GM06990 (cell line): ENCODE measurements at regions not wholly inside any gene's neighbourhood (a gene's known extent, or its start where the extent isn't known, plus 50 kb on each side); places are given as distances from the start of the nearest gene placed in this dataset.

Source experiments
- DNase-seq: peaks from one replicate; pipeline ENCODE4 v3.0.0-alpha.2; 2011; ENCODE audit not compliant: insufficient read length; ENCODE audit errors: extremely low read depth
- H3K27me3 ChIP-seq: replicated peaks from 2 replicates; pipeline ENCODE4 v1.6.0; 2011; ENCODE audit warnings: low read length; ENCODE audit not compliant: control insufficient read depth, insufficient read depth
- H3K36me3 ChIP-seq: 2 replicates; pipeline ENCODE4 v1.5.1; 2011; ENCODE audit warnings: low read length; ENCODE audit not compliant: control insufficient read depth, insufficient read depth
- H3K4me3 ChIP-seq: replicated peaks from 2 replicates; pipeline ENCODE4 v1.5.1; 2011; ENCODE audit warnings: low read depth, mild to moderate bottlenecking, control low read depth, low read length
- TF ChIP-seq, protein P1 (sequence below): IDR thresholded peaks from 2 replicates; pipeline ENCODE4 v1.5.1; 2011; ENCODE audit warnings: low read length, control low read depth, mild to moderate bottlenecking, inconsistent platforms; ENCODE audit not compliant: insufficient read depth, poor library complexity, severe bottlenecking

GRCh38 chr6:144757730-144758129 lies 472.6 kb downstream of the UTRN start:
- Histone ChIP-seq H3K36me3 (no peaks in the 10 kb centered on the region), H3K4me3 (no peak overlapping the region), H3K27me3 (no peaks in the 10 kb centered on the region)
- TF ChIP-seq, protein P1, sequence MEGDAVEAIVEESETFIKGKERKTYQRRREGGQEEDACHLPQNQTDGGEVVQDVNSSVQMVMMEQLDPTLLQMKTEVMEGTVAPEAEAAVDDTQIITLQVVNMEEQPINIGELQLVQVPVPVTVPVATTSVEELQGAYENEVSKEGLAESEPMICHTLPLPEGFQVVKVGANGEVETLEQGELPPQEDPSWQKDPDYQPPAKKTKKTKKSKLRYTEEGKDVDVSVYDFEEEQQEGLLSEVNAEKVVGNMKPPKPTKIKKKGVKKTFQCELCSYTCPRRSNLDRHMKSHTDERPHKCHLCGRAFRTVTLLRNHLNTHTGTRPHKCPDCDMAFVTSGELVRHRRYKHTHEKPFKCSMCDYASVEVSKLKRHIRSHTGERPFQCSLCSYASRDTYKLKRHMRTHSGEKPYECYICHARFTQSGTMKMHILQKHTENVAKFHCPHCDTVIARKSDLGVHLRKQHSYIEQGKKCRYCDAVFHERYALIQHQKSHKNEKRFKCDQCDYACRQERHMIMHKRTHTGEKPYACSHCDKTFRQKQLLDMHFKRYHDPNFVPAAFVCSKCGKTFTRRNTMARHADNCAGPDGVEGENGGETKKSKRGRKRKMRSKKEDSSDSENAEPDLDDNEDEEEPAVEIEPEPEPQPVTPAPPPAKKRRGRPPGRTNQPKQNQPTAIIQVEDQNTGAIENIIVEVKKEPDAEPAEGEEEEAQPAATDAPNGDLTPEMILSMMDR = no peak
- no peak for DNase-seq

- TF ChIP-seq, protein P1 = no peak
- Histone ChIP-seq H3K27me3 (no peaks in the 10 kb centered on the region), H3K36me3 (no peaks in the 10 kb centered on the region), H3K4me3 (no peak overlapping the region)
- DNase-seq = no peak
Measured at GRCh38 chr6:144758602-144759001, 473.5 kb downstream of the UTRN start.

- no peaks in the 10 kb centered on the region for H3K27me3 ChIP-seq
- no peak for DNase-seq
- TF ChIP-seq, protein P1 = no peak
- no peak overlapping the region for H3K4me3 ChIP-seq
- no peaks in the 10 kb centered on the region for H3K36me3 ChIP-seq
Measured at GRCh38 chr6:144762469-144762868, 477.3 kb downstream of the UTRN start.

GRCh38 chr6:144767051-144767450 lies 481.9 kb downstream of the UTRN start:
- H3K36me3 ChIP-seq = no peaks in the 10 kb centered on the region
- TF ChIP-seq, protein P1 = no peak
- no peak overlapping the region for H3K4me3 ChIP-seq
- DNase-seq = no peak
- no peaks in the 10 kb centered on the region for H3K27me3 ChIP-seq

DNA sequence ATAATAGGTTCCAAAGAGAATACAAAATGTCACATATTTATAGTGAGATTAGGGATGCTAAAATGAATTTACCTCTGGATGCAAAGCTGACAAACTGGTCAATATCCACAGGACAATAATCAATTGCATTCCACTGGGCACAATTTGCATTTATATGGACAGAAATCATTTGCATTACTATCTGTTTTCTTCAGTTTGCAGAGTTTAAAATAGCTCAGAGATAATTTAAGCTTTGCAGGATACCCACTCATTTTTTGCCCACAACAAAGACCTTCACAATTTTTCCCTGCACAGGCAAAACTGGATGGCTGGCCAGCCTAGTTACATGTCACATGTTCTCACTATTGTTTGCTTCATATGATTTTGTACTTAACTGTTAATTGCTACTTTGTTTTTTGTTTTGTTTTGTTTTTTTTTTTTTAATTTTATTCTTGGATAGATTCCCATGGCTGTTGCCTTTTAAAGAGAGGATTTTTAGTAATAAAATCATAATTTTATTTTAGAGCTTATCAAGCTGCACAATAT lies 483.5 kb downstream of the UTRN start:
- H3K4me3 ChIP-seq = no peak overlapping the region
- TF ChIP-seq, protein P1 = no peak
- no peak for DNase-seq
- no peaks in the 10 kb centered on the region for H3K36me3 ChIP-seq
- H3K27me3 ChIP-seq = no peaks in the 10 kb centered on the region

- no peak overlapping the region for H3K4me3 ChIP-seq
- no peaks in the 10 kb centered on the region for H3K36me3 ChIP-seq
- H3K27me3 ChIP-seq = no peaks in the 10 kb centered on the region
- DNase-seq = no peak
- TF ChIP-seq, protein P1 = no peak
Measured at GRCh38 chr6:144769142-144769541, 484.0 kb downstream of the UTRN start.
